Eye (tissue), 1 donor: ENCODE measurements at regions not wholly inside any gene's neighbourhood (a gene's known extent, or its start where the extent isn't known, plus 50 kb on each side); places are given as distances from the start of the nearest gene placed in this dataset.
"Not testable (repeated sequence)": the region's sequence is repeated elsewhere in the genome, so short reads cannot be mapped to it uniquely, and the experiment has no call there.

Source experiments
- DNase-seq: peaks from one replicate; pipeline ENCODE4 v3.0.0-alpha.2; 2015

GRCh38 chr14:76701981-76702380 is 59.3 kb upstream of the VASH1 start:
- no peak for DNase-seq

- DNase-seq = no peak
These were observed 56.1 kb upstream of the VASH1 start for GRCh38 chr14:76705214-76705613.

GRCh38 chr14:76706207-76706606 is 55.1 kb upstream of the VASH1 start:
- DNase-seq = not testable (repeated sequence)

- no peak for DNase-seq
These were observed 54.5 kb upstream of the VASH1 start for GRCh38 chr14:76706811-76707210.

- no peak for DNase-seq
These were observed 53.2 kb upstream of the VASH1 start for GRCh38 chr14:76708028-76708427.

GRCh38 chr14:76708771-76709170 is 52.5 kb upstream of the VASH1 start:
- DNase-seq = no peak

- DNase-seq = peak; percentile 83
These were observed 50.9 kb upstream of the VASH1 start for GRCh38 chr14:76710056-76711010.
